ENCODE measurements at regions not wholly inside any gene's neighbourhood (a gene's known extent, or its start where the extent isn't known, plus 50 kb on each side); places are given as distances from the start of the nearest gene placed in this dataset.

- peaks cover 17% of the 10 kb centered on the region for H3K4me1 Mint-ChIP-seq (ENCODE audit: low read depth, unreplicated experiment)
- H3K9me3 Mint-ChIP-seq (ENCODE audit: low read depth, unreplicated experiment) = peaks cover 3% of the 10 kb centered on the region
- H3K36me3 Mint-ChIP-seq (ENCODE audit: insufficient read depth, unreplicated experiment) = no peaks in the 10 kb centered on the region
- BruUV-seq (replicated peaks) = no TSS peak
- DNase-seq = no peak
- no peak for TF ChIP-seq CTCF (IDR thresholded peaks at IDR 0.05; ENCODE audit: unreplicated experiment)
- no peak overlapping the region for H3K4me3 Mint-ChIP-seq (ENCODE audit: low read depth, unreplicated experiment)
- no peaks in the 10 kb centered on the region for H3K27me3 Mint-ChIP-seq (ENCODE audit: unreplicated experiment)
- CTCF ChIA-PET = interaction anchor here (0.6 kb wide), 1 partner anchor 135 kb away, joined by 4 read pairs; no protein-coding TSS in a partner anchor
- no peak overlapping the region for H3K27ac Mint-ChIP-seq (ENCODE audit: unreplicated experiment)
- intact Hi-C loops (cut with micrococcal nuclease; ENCODE audit: unreplicated experiment) = no loop called here
Observed at GRCh38 chr12:87117526-87117925, 861.3 kb upstream of the MGAT4C start.

- no TSS peak for BruUV-seq (replicated peaks)
- no peaks in the 10 kb centered on the region for H3K9me3 Mint-ChIP-seq (ENCODE audit: low read depth, unreplicated experiment)
- CTCF ChIA-PET = no interaction called here
- H3K36me3 Mint-ChIP-seq (ENCODE audit: insufficient read depth, unreplicated experiment) = no peaks in the 10 kb centered on the region
- intact Hi-C loops (cut with micrococcal nuclease; ENCODE audit: unreplicated experiment) = no loop called here
- no peaks in the 10 kb centered on the region for H3K27me3 Mint-ChIP-seq (ENCODE audit: unreplicated experiment)
- no peak overlapping the region for H3K4me3 Mint-ChIP-seq (ENCODE audit: low read depth, unreplicated experiment)
- no peak overlapping the region for H3K27ac Mint-ChIP-seq (ENCODE audit: unreplicated experiment)
- H3K4me1 Mint-ChIP-seq (ENCODE audit: low read depth, unreplicated experiment) = peaks cover 9% of the 10 kb centered on the region
- no peak for TF ChIP-seq CTCF (IDR thresholded peaks at IDR 0.05; ENCODE audit: unreplicated experiment)
- DNase-seq = no peak
Observed at GRCh38 chr12:87116780-87117179, 860.6 kb upstream of the MGAT4C start.

- no peak overlapping the region for H3K4me3 Mint-ChIP-seq (ENCODE audit: low read depth, unreplicated experiment)
- peaks cover 7% of the 10 kb centered on the region for H3K4me1 Mint-ChIP-seq (ENCODE audit: low read depth, unreplicated experiment)
- no peaks in the 10 kb centered on the region for H3K9me3 Mint-ChIP-seq (ENCODE audit: low read depth, unreplicated experiment)
- BruUV-seq (replicated peaks) = no TSS peak
- H3K27ac Mint-ChIP-seq (ENCODE audit: unreplicated experiment) = no peak overlapping the region
- no peak for TF ChIP-seq CTCF (IDR thresholded peaks at IDR 0.05; ENCODE audit: unreplicated experiment)
- H3K36me3 Mint-ChIP-seq (ENCODE audit: insufficient read depth, unreplicated experiment) = no peaks in the 10 kb centered on the region
- CTCF ChIA-PET = no interaction called here
- no peaks in the 10 kb centered on the region for H3K27me3 Mint-ChIP-seq (ENCODE audit: unreplicated experiment)
- intact Hi-C loops (cut with micrococcal nuclease; ENCODE audit: unreplicated experiment) = no loop called here
- DNase-seq = no peak
Observed at GRCh38 chr12:87112571-87113345, 856.6 kb upstream of the MGAT4C start.

DNA sequence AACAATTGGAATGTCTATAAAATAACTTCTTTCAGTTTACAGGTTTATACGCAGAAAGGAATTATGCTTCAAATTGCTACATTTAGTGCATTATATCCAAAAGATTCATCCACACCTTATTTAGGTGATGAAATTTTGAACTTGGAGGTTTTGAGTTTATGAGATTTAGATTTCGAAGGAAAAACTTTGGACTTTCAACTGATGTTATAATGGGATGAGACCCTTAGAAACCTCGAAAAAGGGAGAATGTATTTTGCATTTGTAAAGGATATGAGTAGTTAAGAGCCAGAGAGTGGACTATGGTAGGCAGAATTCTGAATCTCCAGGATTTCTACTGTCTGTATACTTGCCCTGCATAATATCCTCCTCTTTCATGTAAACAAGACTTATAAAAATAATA, 851.6 kb upstream of the MGAT4C start:
- no peak for TF ChIP-seq CTCF (IDR thresholded peaks at IDR 0.05; ENCODE audit: unreplicated experiment)
- no peaks in the 10 kb centered on the region for H3K27me3 Mint-ChIP-seq (ENCODE audit: unreplicated experiment)
- no peak overlapping the region for H3K27ac Mint-ChIP-seq (ENCODE audit: unreplicated experiment)

More for the DNA sequence above, 851.6 kb upstream of the MGAT4C start:
- H3K36me3 Mint-ChIP-seq (ENCODE audit: insufficient read depth, unreplicated experiment) = no peaks in the 10 kb centered on the region
- H3K9me3 Mint-ChIP-seq (ENCODE audit: low read depth, unreplicated experiment) = no peaks in the 10 kb centered on the region
- no peak overlapping the region for H3K4me3 Mint-ChIP-seq (ENCODE audit: low read depth, unreplicated experiment)
- CTCF ChIA-PET = no interaction called here
- BruUV-seq (replicated peaks) = no TSS peak
- intact Hi-C loops (cut with micrococcal nuclease; ENCODE audit: unreplicated experiment) = no loop called here
- H3K4me1 Mint-ChIP-seq (ENCODE audit: low read depth, unreplicated experiment) = no peaks in the 10 kb centered on the region
- no peak for DNase-seq
